ENCODE measurements at regions not wholly inside any gene's neighbourhood (a gene's known extent, or its start where the extent isn't known, plus 50 kb on each side); places are given as distances from the start of the nearest gene placed in this dataset.
A peak's percentile ranks its signal among the peaks of the same experiment; 100 is the strongest.

DNA sequence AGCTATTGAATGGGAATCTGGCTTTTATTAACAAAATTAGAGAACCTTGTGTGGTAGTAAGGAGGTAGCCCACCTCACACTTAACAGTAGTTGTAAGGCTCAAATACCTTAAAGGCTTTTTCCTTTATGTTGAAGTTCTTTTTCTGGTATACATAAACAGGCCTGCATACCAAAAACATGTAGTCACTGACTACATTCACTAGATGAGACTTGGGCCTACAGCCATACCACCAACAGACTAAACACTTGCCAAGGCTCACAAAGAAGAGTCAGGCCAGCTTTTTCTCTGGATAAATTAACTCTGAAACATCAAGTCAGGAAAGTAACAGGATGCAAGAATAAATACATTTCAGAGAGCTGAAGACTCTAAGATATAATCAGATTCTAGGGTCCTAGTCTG, 78.6 kb upstream of the MPDZ start:
- TF ChIP-seq, protein P1, sequence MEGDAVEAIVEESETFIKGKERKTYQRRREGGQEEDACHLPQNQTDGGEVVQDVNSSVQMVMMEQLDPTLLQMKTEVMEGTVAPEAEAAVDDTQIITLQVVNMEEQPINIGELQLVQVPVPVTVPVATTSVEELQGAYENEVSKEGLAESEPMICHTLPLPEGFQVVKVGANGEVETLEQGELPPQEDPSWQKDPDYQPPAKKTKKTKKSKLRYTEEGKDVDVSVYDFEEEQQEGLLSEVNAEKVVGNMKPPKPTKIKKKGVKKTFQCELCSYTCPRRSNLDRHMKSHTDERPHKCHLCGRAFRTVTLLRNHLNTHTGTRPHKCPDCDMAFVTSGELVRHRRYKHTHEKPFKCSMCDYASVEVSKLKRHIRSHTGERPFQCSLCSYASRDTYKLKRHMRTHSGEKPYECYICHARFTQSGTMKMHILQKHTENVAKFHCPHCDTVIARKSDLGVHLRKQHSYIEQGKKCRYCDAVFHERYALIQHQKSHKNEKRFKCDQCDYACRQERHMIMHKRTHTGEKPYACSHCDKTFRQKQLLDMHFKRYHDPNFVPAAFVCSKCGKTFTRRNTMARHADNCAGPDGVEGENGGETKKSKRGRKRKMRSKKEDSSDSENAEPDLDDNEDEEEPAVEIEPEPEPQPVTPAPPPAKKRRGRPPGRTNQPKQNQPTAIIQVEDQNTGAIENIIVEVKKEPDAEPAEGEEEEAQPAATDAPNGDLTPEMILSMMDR (IDR thresholded peaks at IDR 0.05), result no peak
- TF ChIP-seq POLR2AphosphoS5 (IDR thresholded peaks at IDR 0.05; ENCODE audit: insufficient read depth in 1 of 2, low read depth in 1 of 2), result no peak
- TF ChIP-seq POLR2A (IDR thresholded peaks at IDR 0.05), result no peak
- Histone ChIP-seq H3K4me1 (peaks cover 4% of the 10 kb centered on the region), H3K9me3 (no peaks in the 10 kb centered on the region), H3K27ac (no peak overlapping the region), H3K27me3 (no peaks in the 10 kb centered on the region), H3K4me3 (no peak overlapping the region), H3K36me3 (no peaks in the 10 kb centered on the region)
- intact Hi-C loops (cut with DNase I), result no loop called here
- no peak for DNase-seq (ENCODE audit: extremely low spot score in 2 of 2)

DNA sequence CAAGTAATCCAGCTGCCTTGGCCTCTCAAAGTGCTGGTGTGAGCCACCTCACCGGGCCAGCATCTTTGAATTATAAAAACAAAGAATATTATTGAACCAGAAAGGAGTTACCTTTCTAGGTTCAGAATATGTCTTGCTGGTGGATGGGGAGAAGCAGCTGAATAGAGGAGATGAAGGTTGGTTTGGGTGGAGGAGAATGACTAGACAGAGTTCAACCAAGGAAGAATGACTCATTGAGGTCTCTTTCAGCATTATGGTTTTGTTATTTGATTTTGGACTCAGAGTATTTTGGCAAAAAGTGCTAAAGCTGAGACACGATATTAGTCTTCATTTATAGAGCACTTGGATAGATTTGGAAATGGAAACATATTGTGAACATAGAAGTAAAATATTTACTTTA, 75.2 kb upstream of the MPDZ start:
- no peaks in the 10 kb centered on the region for H3K36me3 ChIP-seq
- intact Hi-C loops (cut with DNase I), result no loop called here
- no peak overlapping the region for H3K27ac ChIP-seq
- no peak for TF ChIP-seq POLR2AphosphoS5 (IDR thresholded peaks at IDR 0.05; ENCODE audit: insufficient read depth in 1 of 2, low read depth in 1 of 2)
- TF ChIP-seq, protein P1 (IDR thresholded peaks at IDR 0.05), result no peak
- DNase-seq (ENCODE audit: extremely low spot score in 2 of 2), result no peak
- H3K9me3 ChIP-seq, result no peaks in the 10 kb centered on the region
- no peaks in the 10 kb centered on the region for H3K27me3 ChIP-seq
- no peak overlapping the region for H3K4me3 ChIP-seq
- peaks cover 4% of the 10 kb centered on the region for H3K4me1 ChIP-seq

DNA sequence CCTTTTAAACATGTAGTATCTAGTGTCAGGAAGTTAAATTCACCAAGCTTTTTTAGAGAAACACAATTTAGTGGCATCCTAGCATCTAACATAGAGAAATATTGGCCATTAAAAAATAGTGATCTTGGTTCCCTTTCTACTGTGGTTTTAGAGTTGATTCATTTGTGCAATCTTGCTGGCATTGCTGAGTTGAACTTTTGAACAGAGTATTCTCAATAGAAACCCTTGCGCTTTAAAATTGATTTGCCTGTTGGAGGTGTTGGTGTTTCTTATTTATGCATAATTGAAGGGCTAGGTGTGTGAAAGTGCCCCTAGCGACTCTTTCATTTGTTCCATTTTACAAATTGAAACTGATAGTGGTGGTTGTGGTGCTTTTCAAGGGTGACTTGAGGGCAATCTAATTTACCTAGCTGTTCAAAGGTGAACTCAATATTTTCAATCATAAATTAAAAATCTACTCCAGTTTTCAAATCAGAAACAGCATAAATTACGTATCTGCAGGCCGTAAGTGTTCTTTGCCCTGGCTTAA, 73.0 kb upstream of the MPDZ start:
- H3K27ac ChIP-seq, result no peak overlapping the region
- H3K9me3 ChIP-seq, result no peaks in the 10 kb centered on the region
- H3K36me3 ChIP-seq, result no peaks in the 10 kb centered on the region
- no peak overlapping the region for H3K4me3 ChIP-seq
- TF ChIP-seq, protein P1 (IDR thresholded peaks at IDR 0.05), result no peak
- TF ChIP-seq POLR2AphosphoS5 (IDR thresholded peaks at IDR 0.05; ENCODE audit: insufficient read depth in 1 of 2, low read depth in 1 of 2) (no peak), POLR2A (IDR thresholded peaks at IDR 0.05) (no peak)
- no peak for DNase-seq (ENCODE audit: extremely low spot score in 2 of 2)
- H3K27me3 ChIP-seq, result no peaks in the 10 kb centered on the region
- H3K4me1 ChIP-seq, result no peaks in the 10 kb centered on the region
- intact Hi-C loops (cut with DNase I), result no loop called here

DNA sequence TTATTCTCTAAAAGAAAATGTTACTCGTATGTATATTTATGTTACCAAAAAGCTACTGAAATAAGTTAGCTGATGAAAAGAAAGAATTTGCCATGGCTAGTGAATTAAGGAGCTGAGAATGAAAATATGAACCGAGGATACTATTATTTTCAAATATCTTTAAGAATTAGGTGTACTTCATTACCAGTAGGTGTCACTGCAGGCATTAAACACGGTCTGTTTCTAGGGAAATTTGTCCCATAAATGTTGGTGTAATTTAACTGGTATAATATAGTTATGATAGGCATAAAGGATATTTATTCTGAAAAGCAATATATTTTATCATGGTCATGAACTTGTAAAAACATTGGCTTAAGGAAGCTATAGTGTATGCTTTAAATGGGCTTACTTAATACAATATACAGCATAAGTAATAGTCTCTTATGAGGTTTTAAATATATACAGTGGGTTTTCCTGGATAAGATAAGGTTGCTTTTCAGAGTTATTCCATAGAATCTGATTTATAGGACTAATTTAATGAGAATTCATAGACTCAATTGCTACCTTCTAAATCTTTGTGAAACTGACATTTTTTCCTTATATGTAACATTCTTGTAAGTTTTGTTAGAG, 72.4 kb upstream of the MPDZ start:
- intact Hi-C loops (cut with DNase I), result no loop called here
- Histone ChIP-seq H3K4me1 (no peaks in the 10 kb centered on the region), H3K27me3 (no peaks in the 10 kb centered on the region), H3K4me3 (no peak overlapping the region), H3K9me3 (no peaks in the 10 kb centered on the region), H3K36me3 (no peaks in the 10 kb centered on the region), H3K27ac (no peak overlapping the region)
- no peak for TF ChIP-seq POLR2A (IDR thresholded peaks at IDR 0.05)
- TF ChIP-seq, protein P1 (IDR thresholded peaks at IDR 0.05), result peak; percentile 26 to 52 (median 49)
- no peak for DNase-seq (ENCODE audit: extremely low spot score in 2 of 2)

DNA sequence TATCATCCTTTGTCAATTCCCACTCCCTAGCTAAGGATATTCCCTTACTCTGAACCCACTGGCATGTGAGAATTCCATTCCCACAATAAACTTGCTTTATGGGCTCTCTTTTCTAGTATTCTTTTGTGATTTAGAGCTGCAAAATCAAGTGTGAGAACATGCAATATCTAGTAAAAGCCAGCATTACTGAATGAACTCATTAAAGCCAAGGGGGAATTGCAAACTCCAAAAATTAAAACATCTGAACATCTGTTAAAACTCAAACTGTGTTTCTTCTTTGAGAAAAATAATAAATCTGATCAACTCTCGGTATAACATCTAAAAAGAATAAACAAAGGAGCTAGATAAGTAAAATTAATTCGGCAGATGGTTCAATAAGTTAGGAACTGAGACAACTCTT, 53.1 kb upstream of the MPDZ start:
- no peak overlapping the region for H3K27ac ChIP-seq
- H3K4me1 ChIP-seq, result no peaks in the 10 kb centered on the region
- no peaks in the 10 kb centered on the region for H3K9me3 ChIP-seq
- H3K36me3 ChIP-seq, result no peaks in the 10 kb centered on the region
- no peaks in the 10 kb centered on the region for H3K27me3 ChIP-seq
- TF ChIP-seq POLR2A (IDR thresholded peaks at IDR 0.05), result no peak
- no peak for DNase-seq (ENCODE audit: extremely low spot score in 2 of 2)
- no peak overlapping the region for H3K4me3 ChIP-seq
- intact Hi-C loops (cut with DNase I), result no loop called here

Data from vagina (tissue), 2 donors.